C4-2B (cell line): ENCODE measurements at regions not wholly inside any gene's neighbourhood (a gene's known extent, or its start where the extent isn't known, plus 50 kb on each side); places are given as distances from the start of the nearest gene placed in this dataset.
"Not testable (repeated sequence)": the region's sequence is repeated elsewhere in the genome, so short reads cannot be mapped to it uniquely, and the experiment has no call there.

Source experiments
- H3K27ac ChIP-seq: fragments of 450-650 bp; 2 replicates; pipeline ENCODE4 v1.5.1; 2017
- ZFX ChIP-seq: fragments of 450-650 bp; IDR thresholded peaks from 2 replicates; pipeline ENCODE4 v1.6.1; 2017
- TF ChIP-seq, protein P1 (sequence below): fragments of 450-650 bp; conservative IDR thresholded peaks from 2 replicates; pipeline ENCODE4 v1.5.1; 2017; ENCODE audit warnings: mild to moderate bottlenecking

GRCh38 chr2:193837111-193837738 lies 1642.5 kb upstream of the TMEFF2 start:
- no peak overlapping the region for H3K27ac ChIP-seq
- no peak for TF ChIP-seq ZFX
- TF ChIP-seq, protein P1, sequence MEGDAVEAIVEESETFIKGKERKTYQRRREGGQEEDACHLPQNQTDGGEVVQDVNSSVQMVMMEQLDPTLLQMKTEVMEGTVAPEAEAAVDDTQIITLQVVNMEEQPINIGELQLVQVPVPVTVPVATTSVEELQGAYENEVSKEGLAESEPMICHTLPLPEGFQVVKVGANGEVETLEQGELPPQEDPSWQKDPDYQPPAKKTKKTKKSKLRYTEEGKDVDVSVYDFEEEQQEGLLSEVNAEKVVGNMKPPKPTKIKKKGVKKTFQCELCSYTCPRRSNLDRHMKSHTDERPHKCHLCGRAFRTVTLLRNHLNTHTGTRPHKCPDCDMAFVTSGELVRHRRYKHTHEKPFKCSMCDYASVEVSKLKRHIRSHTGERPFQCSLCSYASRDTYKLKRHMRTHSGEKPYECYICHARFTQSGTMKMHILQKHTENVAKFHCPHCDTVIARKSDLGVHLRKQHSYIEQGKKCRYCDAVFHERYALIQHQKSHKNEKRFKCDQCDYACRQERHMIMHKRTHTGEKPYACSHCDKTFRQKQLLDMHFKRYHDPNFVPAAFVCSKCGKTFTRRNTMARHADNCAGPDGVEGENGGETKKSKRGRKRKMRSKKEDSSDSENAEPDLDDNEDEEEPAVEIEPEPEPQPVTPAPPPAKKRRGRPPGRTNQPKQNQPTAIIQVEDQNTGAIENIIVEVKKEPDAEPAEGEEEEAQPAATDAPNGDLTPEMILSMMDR = no peak

DNA sequence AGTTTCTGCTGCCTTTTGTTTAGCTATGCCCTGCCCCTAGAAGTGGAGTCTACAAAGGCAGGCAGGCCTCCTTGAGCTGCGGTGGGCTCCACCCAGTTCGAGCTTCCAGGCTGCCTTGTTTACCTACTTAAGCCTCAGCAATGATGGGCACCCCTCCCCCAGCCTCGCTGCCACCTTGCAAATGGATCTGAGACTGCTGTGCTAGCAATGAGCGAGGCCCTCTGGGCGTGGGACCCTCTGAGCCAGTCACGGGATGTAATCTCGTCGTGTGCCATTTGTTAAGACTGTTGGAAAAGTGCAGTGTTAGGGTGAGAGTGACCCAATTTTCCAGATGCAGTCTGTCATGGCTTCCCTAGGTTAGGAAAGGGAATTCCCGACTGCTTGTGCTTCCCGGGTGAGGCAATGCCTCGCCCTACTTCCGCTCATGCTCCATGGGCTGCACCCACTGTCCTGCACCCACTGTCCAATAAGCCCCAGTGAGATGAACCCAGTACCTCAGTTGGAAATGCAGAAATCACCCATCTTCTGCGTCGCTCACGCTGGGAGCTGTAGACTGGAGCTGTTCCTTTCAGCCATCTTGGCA lies 1641.8 kb upstream of the TMEFF2 start:
- H3K27ac ChIP-seq = not testable (repeated sequence)

DNA sequence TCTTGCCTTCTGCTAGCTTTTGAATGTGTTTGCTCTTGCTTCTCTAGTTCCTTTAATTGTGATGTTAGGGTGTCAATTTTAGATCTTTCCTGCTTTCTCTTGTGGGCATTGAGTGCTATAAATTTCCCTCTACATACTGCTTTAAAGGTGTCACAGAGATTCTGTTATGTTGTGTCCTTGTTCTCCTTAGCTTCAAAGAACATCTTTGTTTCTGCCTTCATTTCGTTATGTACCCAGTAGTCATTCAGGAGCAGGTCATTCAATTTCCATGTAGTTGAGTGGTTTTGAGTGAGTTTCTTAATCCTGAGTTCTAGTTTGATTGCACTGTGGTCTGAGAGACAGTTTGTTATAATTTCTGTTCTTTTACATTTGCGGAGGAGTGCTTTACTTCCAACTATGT lies 1639.2 kb upstream of the TMEFF2 start:
- H3K27ac ChIP-seq = not testable (repeated sequence)

- no peak overlapping the region for H3K27ac ChIP-seq
- TF ChIP-seq ZFX = no peak
- TF ChIP-seq, protein P1 = no peak
Measured at GRCh38 chr2:193824474-193824873, 1629.7 kb upstream of the TMEFF2 start.

DNA sequence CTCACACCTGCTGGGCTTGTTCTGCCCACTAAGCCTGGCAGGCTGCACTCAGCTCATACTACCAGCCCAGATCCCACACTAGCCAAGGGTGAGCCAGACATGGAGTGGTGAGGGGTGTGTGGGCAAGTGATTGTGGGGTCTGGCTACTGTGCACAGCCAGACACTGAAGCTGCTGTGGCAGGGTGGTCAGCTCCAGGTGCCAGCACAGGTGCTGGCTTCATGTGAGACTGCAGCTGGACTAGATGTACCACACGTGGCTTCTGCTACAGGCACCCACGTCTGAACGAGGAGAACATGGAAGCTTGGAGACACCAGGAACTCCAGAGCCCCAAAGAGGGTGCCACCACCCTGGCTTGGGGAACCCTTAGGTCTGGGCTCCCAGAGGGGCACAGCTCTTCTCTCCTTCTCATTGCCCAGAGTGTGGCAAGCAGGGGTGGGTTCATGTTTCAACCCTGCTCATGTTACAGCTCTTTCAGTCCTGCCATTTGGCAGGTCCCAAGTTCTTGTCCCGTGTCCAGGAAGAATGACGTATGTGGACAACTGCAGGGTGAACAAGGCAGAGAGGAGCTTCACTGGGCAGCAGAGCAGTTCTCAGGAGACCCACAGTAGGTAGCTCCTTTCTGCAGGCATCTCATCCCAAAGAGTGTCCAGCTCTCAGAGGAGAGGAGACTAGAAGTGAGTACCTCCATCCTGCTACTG lies 1624.2 kb upstream of the TMEFF2 start:
- no peak for TF ChIP-seq ZFX
- TF ChIP-seq, protein P1 = no peak
- no peak overlapping the region for H3K27ac ChIP-seq

DNA sequence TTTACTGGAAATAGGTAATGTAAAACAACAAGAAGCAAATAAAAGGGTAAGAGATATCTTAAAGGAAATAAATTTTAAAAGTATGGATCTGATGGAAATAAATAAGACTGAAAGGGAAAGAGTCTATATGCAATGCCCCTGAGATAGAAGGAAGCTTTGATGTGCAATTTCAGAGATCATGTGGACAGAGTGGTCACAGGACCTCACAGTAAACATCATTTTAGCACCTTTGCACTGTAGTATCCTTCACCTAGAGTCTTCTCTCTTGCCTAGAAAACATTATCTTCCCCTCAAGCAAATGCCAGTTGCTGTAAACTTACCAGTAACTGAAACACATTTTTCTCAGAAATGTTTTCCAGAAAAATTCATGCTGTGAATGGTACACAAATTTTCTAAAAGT lies 1621.3 kb upstream of the TMEFF2 start:
- TF ChIP-seq, protein P1 = no peak
- no peak for TF ChIP-seq ZFX
- H3K27ac ChIP-seq = no peak overlapping the region

- H3K27ac ChIP-seq = no peak overlapping the region
- TF ChIP-seq, protein P1 = no peak
- TF ChIP-seq ZFX = no peak
Measured at GRCh38 chr2:193810533-193810932, 1615.8 kb upstream of the TMEFF2 start.

- no peak overlapping the region for H3K27ac ChIP-seq
Measured at GRCh38 chr2:193808877-193809276, 1614.1 kb upstream of the TMEFF2 start.

More at GRCh38 chr2:193808877-193809276, 1614.1 kb upstream of the TMEFF2 start:
- TF ChIP-seq ZFX = no peak
- TF ChIP-seq, protein P1 = no peak
